H9 (cell line): ENCODE measurements at regions not wholly inside any gene's neighbourhood (a gene's known extent, or its start where the extent isn't known, plus 50 kb on each side); places are given as distances from the start of the nearest gene placed in this dataset.

ENCODE experiments used
- DNase-seq: peaks from one replicate; pipeline ENCODE4 v3.0.0-alpha.2; 2017
- H2AFZ ChIP-seq: one replicate; pipeline ENCODE4 v1.6.1; 2013; ENCODE audit warnings: mild to moderate bottlenecking, low read length, control low read depth, moderate library complexity
- H2AK5ac ChIP-seq: 2 replicates; pipeline ENCODE4 v1.6.1; 2013; ENCODE audit warnings: low read length, control low read depth, mixed read lengths; ENCODE audit not compliant: insufficient read length
- H2BK120ac ChIP-seq: one replicate; pipeline ENCODE4 v1.6.1; 2013; ENCODE audit warnings: low read depth, mild to moderate bottlenecking, low read length, control low read depth, inconsistent platforms; ENCODE audit not compliant: poor library complexity, severe bottlenecking
- H2BK12ac ChIP-seq: 2 replicates; pipeline ENCODE4 v1.6.1; 2013; ENCODE audit warnings: low read length, control low read depth, mixed read lengths, low read depth; ENCODE audit not compliant: insufficient read length
- H2BK15ac ChIP-seq: 2 replicates; pipeline ENCODE4 v1.6.1; 2013; ENCODE audit warnings: low read depth, low read length, control low read depth
- H2BK20ac ChIP-seq: one replicate; pipeline ENCODE4 v1.6.1; 2013; ENCODE audit warnings: low read depth, mild to moderate bottlenecking, low read length, control low read depth, inconsistent platforms; ENCODE audit not compliant: poor library complexity, severe bottlenecking
- H2BK5ac ChIP-seq: 2 replicates; pipeline ENCODE4 v1.6.1; 2013; ENCODE audit warnings: low read length, control low read depth, mixed read lengths; ENCODE audit not compliant: insufficient read length
- H3K14ac ChIP-seq: 2 replicates; pipeline ENCODE4 v1.6.1; 2013; ENCODE audit warnings: low read length, control low read depth; ENCODE audit not compliant: insufficient read depth
- H3K18ac ChIP-seq: 2 replicates; pipeline ENCODE4 v1.6.1; 2013; ENCODE audit warnings: low read depth, mild to moderate bottlenecking, mixed read lengths, low read length, control low read depth; ENCODE audit not compliant: insufficient read length
- H3K23ac ChIP-seq: 2 replicates; pipeline ENCODE4 v1.6.1; 2013; ENCODE audit warnings: low read length, control low read depth, mixed read lengths, low read depth; ENCODE audit not compliant: insufficient read length
- H3K23me2 ChIP-seq: 2 replicates; pipeline ENCODE4 v1.6.1; 2013; ENCODE audit warnings: low read depth, mild to moderate bottlenecking, mixed read lengths, low read length, control low read depth; ENCODE audit not compliant: insufficient read length, poor library complexity, severe bottlenecking
- H3K27ac ChIP-seq: 2 replicates; pipeline ENCODE4 v1.5.1; 2013; ENCODE audit warnings: low read length, control low read depth, mixed read lengths, low read depth; ENCODE audit not compliant: insufficient read length
- H3K27me3 ChIP-seq: 2 replicates; pipeline ENCODE4 v1.6.1; 2013; ENCODE audit warnings: low read length, control low read depth, inconsistent platforms; ENCODE audit not compliant: insufficient read depth
- H3K4ac ChIP-seq: 2 replicates; pipeline ENCODE4 v1.6.1; 2013; ENCODE audit warnings: low read depth, mild to moderate bottlenecking, control low read depth, inconsistent platforms, low read length, moderate library complexity
- H3K4me1 ChIP-seq: 2 replicates; pipeline ENCODE4 v1.6.1; 2013; ENCODE audit warnings: low read length, control low read depth, inconsistent platforms; ENCODE audit not compliant: insufficient read depth
- H3K4me2 ChIP-seq: 2 replicates; pipeline ENCODE4 v1.6.1; 2013; ENCODE audit warnings: low read length, control low read depth, mixed read lengths; ENCODE audit not compliant: insufficient read length, insufficient read depth
- H3K56ac ChIP-seq: 2 replicates; pipeline ENCODE4 v1.6.1; 2013; ENCODE audit warnings: low read depth, mild to moderate bottlenecking, mixed read lengths, low read length, control low read depth; ENCODE audit not compliant: insufficient read length
- H3K79me1 ChIP-seq: 2 replicates; pipeline ENCODE4 v1.6.1; 2013; ENCODE audit warnings: low read depth, mild to moderate bottlenecking, moderate library complexity, low read length, control low read depth, inconsistent platforms; ENCODE audit not compliant: insufficient read depth, poor library complexity, severe bottlenecking
- H3K79me2 ChIP-seq: 2 replicates; pipeline ENCODE4 v1.6.1; 2013; ENCODE audit warnings: low read length, control low read depth, inconsistent platforms; ENCODE audit not compliant: insufficient read depth
- H3K9ac ChIP-seq: 2 replicates; pipeline ENCODE4 v1.6.1; 2013; ENCODE audit warnings: low read length, control low read depth, mixed read lengths; ENCODE audit not compliant: insufficient read length; ENCODE audit errors: extremely low read depth
- H3K9me3 ChIP-seq: one replicate; pipeline ENCODE4 v1.6.1; 2013; ENCODE audit warnings: low read depth, low read length, inconsistent platforms; ENCODE audit not compliant: control insufficient read depth
- H3T11ph ChIP-seq: one replicate; pipeline ENCODE4 v1.6.1; 2013; ENCODE audit warnings: mild to moderate bottlenecking, low read length, control low read depth, inconsistent platforms
- H4K20me1 ChIP-seq: one replicate; pipeline ENCODE4 v1.6.1; 2013; ENCODE audit not compliant: control insufficient read depth, insufficient read length, insufficient read depth
- H4K5ac ChIP-seq: 2 replicates; pipeline ENCODE4 v1.6.1; 2013; ENCODE audit warnings: low read depth, mild to moderate bottlenecking, mixed read lengths, low read length, control low read depth; ENCODE audit not compliant: insufficient read length
- H4K8ac ChIP-seq: replicated peaks from 2 replicates; pipeline ENCODE4 v1.6.1; 2013; ENCODE audit warnings: low read length, control low read depth, mixed read lengths, low read depth; ENCODE audit not compliant: insufficient read length
- H4K91ac ChIP-seq: 2 replicates; pipeline ENCODE4 v1.6.1; 2013; ENCODE audit warnings: low read depth, mild to moderate bottlenecking, moderate library complexity, mixed read lengths, low read length, control low read depth; ENCODE audit not compliant: insufficient read length
- H3K27ac Mint-ChIP-seq, 3 experiments: 2 replicates in 2 of 3; 3 replicates in 1 of 3; pipeline ENCODE4 v1.8.0; 2020 to 2021; ENCODE audit warnings: mixed read lengths in 3 of 3, mild to moderate bottlenecking in 1 of 3, moderate library complexity in 1 of 3
- H3K27me3 Mint-ChIP-seq: 2 replicates; pipeline ENCODE4 v1.8.0; 2021; ENCODE audit warnings: low read depth, mild to moderate bottlenecking, moderate library complexity, mixed read lengths
- H3K36me3 Mint-ChIP-seq, 3 experiments: 2 replicates in 2 of 3; 3 replicates in 1 of 3; pipeline ENCODE4 v1.8.0; 2020 to 2021; ENCODE audit warnings: low read depth in 3 of 3, mixed read lengths in 3 of 3; ENCODE audit not compliant: insufficient read depth in 1 of 3
- H3K4me1 Mint-ChIP-seq, 2 experiments: 2 replicates each; pipeline ENCODE4 v1.8.0; 2020; ENCODE audit warnings: mixed read lengths in 2 of 2
- H3K4me3 Mint-ChIP-seq, 2 experiments: 2 replicates in 1 of 2; 3 replicates in 1 of 2; pipeline ENCODE4 v1.8.0; 2020 to 2021; ENCODE audit warnings: mild to moderate bottlenecking in 2 of 2, mixed read lengths in 2 of 2, moderate library complexity in 1 of 2
- H3K9me3 Mint-ChIP-seq, 2 experiments: 2 replicates in 1 of 2; 3 replicates in 1 of 2; pipeline ENCODE4 v1.8.0; 2020; ENCODE audit warnings: mild to moderate bottlenecking in 2 of 2, mixed read lengths in 2 of 2, moderate library complexity in 1 of 2
- CTCF ChIP-seq: fragments of 200-600 bp; sonication (generic); conservative IDR thresholded peaks from 3 replicates; pipeline ENCODE4 v1.8.0; 2021; ENCODE audit warnings: antibody characterized with exemption, mild to moderate bottlenecking
- WGBS: extraction: QIAGEN DNeasy Blood & Tissue Kit; methylation state at CpG from one replicate; pipeline ENCODE4 v1.1.7; 2013; ENCODE audit warnings: missing lambda C conversion rate, low lambda C conversion rate, mixed read lengths; ENCODE audit not compliant: insufficient read length; ENCODE audit errors: extremely low coverage; 5-methylcytosine and 5-hydroxymethylcytosine counted together

- Histone ChIP-seq H3K56ac (no peak overlapping the region), H3K18ac (no peak overlapping the region), H3K79me2 (no peaks in the 10 kb centered on the region), H2BK5ac (no peak overlapping the region), H3K14ac (no peak overlapping the region), H2BK15ac (no peak overlapping the region), H3K9ac (no peak overlapping the region), H2BK120ac (no peak overlapping the region), H3K79me1 (no peaks in the 10 kb centered on the region), H4K91ac (no peak overlapping the region), H3K23me2 (no peaks in the 10 kb centered on the region), H2AFZ (no peak overlapping the region), H4K20me1 (peaks cover 2% of the 10 kb centered on the region), H3T11ph (no peak overlapping the region), H3K4ac (no peak overlapping the region), H4K8ac (no peak overlapping the region), H4K5ac (no peak overlapping the region), H2BK20ac (no peak overlapping the region), H3K9me3 (no peaks in the 10 kb centered on the region), H3K4me2 (no peak overlapping the region), H3K27me3 (no peaks in the 10 kb centered on the region), H3K27ac (no peak overlapping the region), H3K23ac (no peak overlapping the region), H2AK5ac (no peak overlapping the region), H2BK12ac (no peak overlapping the region), H3K4me1 (no peaks in the 10 kb centered on the region)
- H3K4me1 Mint-ChIP-seq = peaks cover under 1 to 6% of the 10 kb centered on the region in 2 experiments
- no peaks in the 10 kb centered on the region for H3K36me3 Mint-ChIP-seq
- no CpG with 5 or more reads among the region's 1 CpG for WGBS
- H3K27me3 Mint-ChIP-seq = peaks cover 6% of the 10 kb centered on the region; the same call in 1 of the 2 replicates
- TF ChIP-seq CTCF = no peak
- DNase-seq = no peak
- H3K27ac Mint-ChIP-seq = no peak overlapping the region
- no peaks in the 10 kb centered on the region; a peak in 1 of 5 replicates for H3K9me3 Mint-ChIP-seq
- H3K4me3 Mint-ChIP-seq = no peak overlapping the region
These were observed 108.2 kb downstream of the PLCE1 start for GRCh38 chr10:94101894-94102293.
